HepG2 (cell line): ENCODE measurements at regions not wholly inside any gene's neighbourhood (a gene's known extent, or its start where the extent isn't known, plus 50 kb on each side); places are given as distances from the start of the nearest gene placed in this dataset.

ENCODE experiments used
- ELF3 ChIP-seq: IDR thresholded peaks from 2 replicates; pipeline ENCODE4 v1.6.1; 2016; ENCODE audit warnings: missing genetic modification reagents, missing compliant biosample characterization
- HMGA1 ChIP-seq: sonication (generic); formaldehyde crosslinking; conservative IDR thresholded peaks from 2 replicates; pipeline ENCODE4 v1.4.0; 2020; ENCODE audit warnings: missing genetic modification reagents

DNA sequence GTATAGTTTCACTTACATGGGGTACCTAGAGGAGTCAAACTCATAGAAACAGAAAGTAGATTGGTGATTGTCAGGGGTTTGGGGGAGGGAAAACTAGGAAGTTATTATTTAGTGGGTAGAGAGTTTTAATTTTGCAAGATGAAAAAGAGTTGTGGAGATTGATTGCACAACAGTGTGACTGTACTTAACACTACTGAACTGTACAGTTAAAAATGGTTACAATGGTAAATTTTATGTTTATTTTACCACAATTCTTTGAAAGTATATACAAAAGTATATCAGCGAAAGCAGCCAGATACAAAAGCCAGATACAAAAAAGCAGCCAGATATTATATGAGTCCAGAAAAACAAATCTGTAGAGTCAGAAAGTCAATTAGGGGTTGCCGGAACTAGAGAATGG lies 247.6 kb downstream of the IPO8 start:
- TF ChIP-seq HMGA1 = no peak
- no peak for TF ChIP-seq ELF3 (CRISPR knock-in tag)
